Activated CD4-positive, CD25-positive, alpha-beta regulatory T cell (primary cell): ENCODE measurements at regions not wholly inside any gene's neighbourhood (a gene's known extent, or its start where the extent isn't known, plus 50 kb on each side); places are given as distances from the start of the nearest gene placed in this dataset.

ENCODE experiments used
- DNase-seq, 4 experiments: peaks; one replicate each; lab custom pipeline; 2025; lab: John Stamatoyannopoulos, UW

GRCh38 chr11:80849253-80849652, 1408.4 kb upstream of the TENM4 start:
- no peak for DNase-seq

- no peak for DNase-seq
These were observed 1406.1 kb upstream of the TENM4 start for GRCh38 chr11:80846979-80847378.

- DNase-seq: no peak
These were observed 1405.6 kb upstream of the TENM4 start for GRCh38 chr11:80846442-80846841.

GRCh38 chr11:80844110-80844819, 1403.4 kb upstream of the TENM4 start:
- no peak for DNase-seq

- no peak for DNase-seq
These were observed 1402.6 kb upstream of the TENM4 start for GRCh38 chr11:80843266-80843974.

GRCh38 chr11:80842246-80842645, 1401.4 kb upstream of the TENM4 start:
- no peak for DNase-seq

- no peak for DNase-seq
These were observed 1400.8 kb upstream of the TENM4 start for GRCh38 chr11:80841675-80842074.

- no peak for DNase-seq
These were observed 1397.3 kb upstream of the TENM4 start for GRCh38 chr11:80838153-80838552.

GRCh38 chr11:80837051-80837450, 1396.2 kb upstream of the TENM4 start:
- no peak for DNase-seq

- no peak for DNase-seq
These were observed 1390.5 kb upstream of the TENM4 start for GRCh38 chr11:80831374-80831773.

- no peak for DNase-seq
These were observed 1387.0 kb upstream of the TENM4 start for GRCh38 chr11:80827781-80828180.

GRCh38 chr11:80826808-80827207, 1386.0 kb upstream of the TENM4 start:
- DNase-seq: no peak

GRCh38 chr11:80822308-80822707, 1381.5 kb upstream of the TENM4 start:
- no peak for DNase-seq

- no peak for DNase-seq
These were observed 1378.4 kb upstream of the TENM4 start for GRCh38 chr11:80819271-80819670.

- no peak for DNase-seq
These were observed 1376.1 kb upstream of the TENM4 start for GRCh38 chr11:80816966-80817365.

GRCh38 chr11:80816454-80816847, 1375.6 kb upstream of the TENM4 start:
- no peak for DNase-seq

GRCh38 chr11:80815752-80816453, 1375.1 kb upstream of the TENM4 start:
- DNase-seq: no peak

- no peak for DNase-seq
These were observed 1374.0 kb upstream of the TENM4 start for GRCh38 chr11:80814813-80815212.

- no peak for DNase-seq
These were observed 1369.9 kb upstream of the TENM4 start for GRCh38 chr11:80810695-80811094.

- DNase-seq: no peak
These were observed 1357.3 kb upstream of the TENM4 start for GRCh38 chr11:80798174-80798573.

GRCh38 chr11:80783561-80783960, 1342.7 kb upstream of the TENM4 start:
- no peak for DNase-seq

GRCh38 chr11:80782135-80782885, 1341.5 kb upstream of the TENM4 start:
- no peak for DNase-seq
